UCSD-AML1 (cell line): ENCODE measurements at regions not wholly inside any gene's neighbourhood (a gene's known extent, or its start where the extent isn't known, plus 50 kb on each side); places are given as distances from the start of the nearest gene placed in this dataset.
"Not testable (repeated sequence)": the region's sequence is repeated elsewhere in the genome, so short reads cannot be mapped to it uniquely, and the experiment has no call there.

Experiments
- DNase-seq: peaks from one replicate; lab custom pipeline; 2025; ENCODE audit not compliant: unreplicated experiment; lab: John Stamatoyannopoulos, UW

DNA sequence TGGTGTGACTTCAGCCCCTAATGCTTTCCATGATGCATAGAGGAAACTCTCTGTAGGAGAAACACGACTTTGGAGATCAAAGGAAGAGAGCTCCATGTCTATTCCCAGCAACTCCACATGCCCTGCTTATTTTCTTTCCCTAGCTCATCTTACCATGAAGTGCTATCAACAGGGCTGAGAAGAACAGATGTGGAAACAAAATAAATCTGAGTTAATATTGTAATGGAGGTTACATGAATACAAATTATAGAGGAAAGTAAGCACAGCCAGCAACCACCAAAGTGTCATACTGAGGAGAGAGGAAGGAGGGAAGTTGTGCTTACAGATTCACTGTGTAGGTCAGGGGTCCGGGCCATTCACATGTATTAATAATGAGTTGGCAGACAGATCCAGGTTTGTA lies 157.5 kb downstream of the RFPL4B start:
- no peak for DNase-seq

DNA sequence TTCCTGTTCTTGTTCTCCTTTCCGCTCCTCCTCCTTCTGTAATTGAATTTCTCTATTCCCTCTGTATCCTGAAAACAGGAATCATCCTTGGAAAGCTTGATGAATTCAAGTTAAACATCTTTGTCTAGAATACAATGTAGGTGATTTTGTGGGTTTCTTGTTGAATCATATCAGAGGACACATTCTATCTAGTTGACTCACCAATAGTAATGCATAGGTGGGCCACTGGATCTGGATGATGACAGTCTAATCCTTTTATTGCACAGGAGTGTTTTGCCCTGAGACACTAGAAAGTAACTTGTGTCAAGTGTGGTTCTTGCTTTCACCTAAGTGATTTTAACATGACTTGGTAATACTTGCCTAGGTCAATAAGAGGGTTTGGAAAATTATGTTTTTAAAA lies 164.3 kb downstream of the RFPL4B start:
- DNase-seq, result no peak

DNA sequence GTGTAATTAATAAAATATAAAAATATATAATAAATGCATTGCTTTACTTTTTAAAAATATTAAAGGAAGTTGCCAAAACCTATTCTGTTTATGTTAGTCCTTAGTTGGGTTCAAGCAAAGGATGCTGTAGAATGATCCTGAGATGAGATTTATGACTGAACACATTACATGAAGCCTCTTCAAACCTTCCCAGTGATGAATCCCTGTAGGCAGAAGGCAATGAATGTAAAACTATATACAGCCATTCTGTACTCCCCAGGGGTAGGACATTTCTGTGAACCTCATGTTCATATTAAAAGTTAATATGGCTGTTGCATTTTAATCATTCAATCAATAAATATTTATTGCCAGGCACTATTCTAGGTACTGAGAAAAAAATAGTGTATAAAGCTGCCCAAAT lies 166.0 kb downstream of the RFPL4B start:
- DNase-seq, result no peak

DNA sequence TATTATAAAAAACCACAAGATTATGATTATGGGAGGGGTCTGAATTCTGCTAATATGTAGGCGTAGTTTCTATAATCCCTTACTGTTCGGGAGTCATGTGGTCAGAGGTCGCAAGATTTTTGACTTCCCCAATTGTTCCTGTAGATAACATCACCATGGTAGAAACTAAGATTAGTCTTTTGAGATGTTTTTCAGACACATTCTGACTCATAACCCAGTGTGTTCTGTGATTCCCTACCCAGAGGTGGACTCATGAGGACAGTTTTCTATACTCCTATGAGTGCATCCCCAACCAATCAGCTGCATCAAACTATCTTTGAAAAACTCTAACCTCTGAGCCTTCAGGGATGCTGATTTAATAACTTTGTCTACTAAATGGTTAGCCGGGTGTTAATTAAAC lies 175.5 kb downstream of the RFPL4B start:
- no peak for DNase-seq

DNA sequence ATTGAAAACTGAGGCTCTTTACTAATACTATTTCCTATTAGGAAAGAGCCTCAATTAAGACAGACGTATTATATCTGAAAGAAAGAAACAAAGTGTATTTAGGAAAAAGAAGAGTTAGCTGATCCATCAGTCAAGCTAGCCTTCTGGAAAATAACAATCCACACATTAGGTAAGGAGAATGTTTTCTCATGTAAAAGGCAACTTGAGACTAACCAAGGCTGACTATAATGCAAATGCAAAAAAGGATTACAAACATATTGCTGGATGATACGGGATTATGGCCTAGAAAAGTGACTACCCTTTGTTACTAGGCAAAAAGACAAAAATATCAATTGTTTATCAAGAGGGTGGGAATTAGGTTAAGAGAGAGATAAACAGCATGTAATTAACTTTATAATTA lies 176.9 kb downstream of the RFPL4B start:
- no peak for DNase-seq

DNA sequence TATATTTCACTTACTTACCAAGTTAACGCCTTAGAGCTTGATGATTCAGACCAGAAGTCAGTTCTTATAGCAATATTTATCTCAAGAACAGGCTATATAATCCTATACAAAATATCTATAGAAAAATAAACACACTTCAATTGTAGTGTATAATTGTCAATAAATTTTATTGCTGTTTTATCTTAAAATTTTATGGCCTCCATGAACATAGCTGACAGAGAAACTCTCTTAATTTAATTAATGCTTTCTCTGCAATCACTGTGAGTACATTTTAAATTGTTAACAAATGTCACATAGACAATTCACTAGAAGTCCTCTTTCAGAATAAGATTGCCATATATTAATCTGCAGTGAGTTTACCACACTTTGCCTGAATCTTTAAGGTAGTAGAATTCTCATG lies 178.6 kb downstream of the RFPL4B start:
- no peak for DNase-seq

DNA sequence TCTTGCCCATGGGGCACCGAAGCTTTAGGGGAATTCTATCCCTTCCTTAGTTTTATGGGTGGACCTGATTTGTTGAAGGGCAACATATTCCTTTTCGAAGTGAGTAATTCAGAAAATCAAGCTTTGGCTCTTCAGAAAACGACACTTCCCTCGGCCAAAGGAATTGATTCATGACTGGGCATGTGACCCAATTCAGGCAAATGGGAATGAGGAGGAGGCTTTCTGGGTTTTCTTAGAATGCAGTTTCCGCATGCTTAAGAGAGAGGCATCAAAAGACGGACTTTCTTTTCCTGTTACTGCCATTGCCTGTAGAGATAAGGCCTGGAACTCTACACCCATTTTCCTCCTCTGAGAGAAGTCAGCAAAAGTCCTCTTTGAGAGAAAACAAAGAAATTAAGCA lies 179.5 kb downstream of the RFPL4B start:
- DNase-seq, result no peak

DNA sequence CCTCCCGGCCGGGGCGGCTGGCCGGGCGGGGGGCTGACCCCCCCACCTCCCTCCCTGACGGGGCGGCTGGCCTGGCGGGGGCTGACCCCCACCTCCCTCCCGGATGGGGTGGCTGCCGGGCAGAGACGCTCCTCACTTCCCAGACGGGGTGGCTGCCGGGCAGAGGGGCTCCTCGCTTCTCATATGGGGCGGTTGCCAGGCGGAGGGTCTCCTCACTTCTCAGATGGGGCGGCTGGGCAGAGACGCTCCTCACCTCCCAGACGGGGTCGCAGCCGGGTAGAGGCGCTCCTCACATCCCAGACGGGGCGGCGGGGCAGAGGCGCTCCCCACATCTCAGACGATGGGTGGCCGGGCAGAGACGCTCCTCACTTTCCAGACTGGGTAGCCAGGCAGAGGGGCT lies 181.2 kb downstream of the RFPL4B start:
- not testable (repeated sequence) for DNase-seq

DNA sequence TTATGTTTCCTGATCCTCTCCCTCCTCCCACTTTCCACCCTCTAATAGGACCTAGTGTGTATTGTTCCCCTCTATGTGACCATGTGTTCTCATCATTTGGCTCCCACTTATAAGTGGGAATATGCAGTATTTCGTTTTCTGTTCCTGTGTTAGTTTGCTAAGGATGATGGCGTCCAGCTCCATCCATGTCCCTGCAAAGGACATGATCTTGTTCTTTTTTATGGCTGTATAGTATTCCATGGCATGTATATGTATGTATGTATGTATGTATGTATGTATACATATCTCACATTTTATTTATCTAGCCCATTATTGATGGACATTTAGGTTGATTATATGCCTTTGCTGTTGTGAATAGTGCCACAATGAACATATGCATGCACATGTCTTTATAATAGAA lies 188.7 kb downstream of the RFPL4B start:
- DNase-seq, result no peak

DNA sequence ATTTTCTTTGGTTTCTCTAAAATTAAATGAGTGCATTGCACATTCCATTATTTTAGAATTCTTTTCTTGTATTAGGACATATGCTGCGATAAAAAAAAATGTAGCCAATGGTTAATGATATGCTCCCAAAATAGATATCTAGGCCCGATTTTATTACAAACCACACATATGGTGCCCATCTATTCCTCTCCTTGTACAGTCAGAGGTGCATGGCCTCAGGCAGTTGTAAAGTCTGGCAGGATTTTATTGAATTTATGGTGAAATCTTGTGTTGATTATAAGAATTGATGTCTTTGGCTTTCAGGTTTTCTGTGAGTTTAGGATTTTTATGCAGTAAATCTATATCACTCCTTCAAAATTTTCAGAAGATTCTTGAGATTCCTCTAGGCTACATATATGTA lies 192.2 kb downstream of the RFPL4B start:
- DNase-seq, result no peak

DNA sequence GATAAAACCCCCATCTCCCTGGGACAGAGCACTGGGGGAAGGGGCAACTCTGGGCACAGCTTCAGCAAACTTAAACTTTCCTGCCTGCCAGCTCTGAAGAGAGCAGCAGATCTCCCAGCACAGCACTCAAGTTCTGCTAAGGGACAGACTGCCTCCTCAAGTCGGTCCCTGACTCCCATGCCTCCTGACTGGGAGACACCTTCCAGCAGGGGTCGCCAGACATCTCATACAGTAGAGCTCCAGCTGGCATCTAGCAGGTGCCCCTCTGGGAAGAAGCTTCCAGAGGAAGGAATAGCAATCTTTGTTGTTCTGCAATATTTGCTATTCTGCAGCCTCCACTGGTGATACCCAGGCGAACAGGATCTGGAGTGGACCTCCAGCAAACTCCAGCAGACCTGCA lies 194.7 kb downstream of the RFPL4B start:
- DNase-seq, result not testable (repeated sequence)

DNA sequence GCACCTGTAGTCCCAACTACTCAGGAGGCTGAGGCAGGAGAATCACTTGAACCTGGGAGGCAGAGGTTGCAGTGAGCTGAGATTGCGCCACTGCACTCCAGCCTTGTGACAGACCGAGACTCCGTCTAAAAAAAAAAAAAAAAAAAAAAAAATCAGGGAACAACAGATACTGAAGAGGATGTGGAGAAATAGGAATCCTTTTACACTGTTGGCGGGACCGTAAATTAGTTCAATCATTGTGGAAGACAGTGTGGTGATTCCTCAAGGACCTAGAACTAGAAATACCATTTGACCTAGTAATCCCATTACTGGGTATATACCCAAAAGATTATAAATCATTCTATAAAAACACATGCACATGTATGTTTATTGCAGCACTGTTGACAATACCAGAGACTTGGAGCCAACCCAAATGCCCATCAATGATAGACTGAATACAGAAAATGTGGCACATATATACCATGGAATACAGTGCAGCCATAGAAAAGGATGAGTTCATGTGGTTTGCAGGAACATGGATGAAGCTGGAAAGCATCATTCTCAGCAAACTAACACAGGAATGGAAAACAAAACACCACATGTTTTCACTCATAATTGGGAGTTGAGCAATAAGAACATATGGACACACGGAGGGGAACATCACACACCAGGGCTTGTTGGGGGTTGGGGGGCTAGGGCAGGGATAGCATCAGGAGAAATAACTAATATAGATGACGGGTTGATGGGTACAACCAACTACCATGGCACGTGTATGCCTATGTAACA lies 200.4 kb downstream of the RFPL4B start:
- not testable (repeated sequence) for DNase-seq

DNA sequence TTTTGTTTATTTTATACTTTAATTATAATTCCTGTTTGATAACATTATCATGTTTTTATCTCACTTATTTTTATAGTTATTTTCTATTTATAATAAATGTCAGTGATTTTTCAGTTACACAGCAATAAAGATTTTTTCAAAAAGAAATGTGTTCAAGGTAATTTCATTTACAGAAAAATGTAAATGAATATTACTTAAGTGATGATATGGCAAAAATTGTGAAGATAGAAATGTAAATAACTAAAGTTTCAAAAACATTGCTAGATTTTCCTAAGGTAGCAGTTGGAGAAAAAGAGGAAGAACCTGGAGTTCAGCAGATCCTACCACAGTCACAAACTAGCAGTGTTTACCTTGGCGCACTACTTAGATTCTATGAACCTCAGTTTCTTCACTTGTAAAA lies 202.6 kb downstream of the RFPL4B start:
- no peak for DNase-seq

DNA sequence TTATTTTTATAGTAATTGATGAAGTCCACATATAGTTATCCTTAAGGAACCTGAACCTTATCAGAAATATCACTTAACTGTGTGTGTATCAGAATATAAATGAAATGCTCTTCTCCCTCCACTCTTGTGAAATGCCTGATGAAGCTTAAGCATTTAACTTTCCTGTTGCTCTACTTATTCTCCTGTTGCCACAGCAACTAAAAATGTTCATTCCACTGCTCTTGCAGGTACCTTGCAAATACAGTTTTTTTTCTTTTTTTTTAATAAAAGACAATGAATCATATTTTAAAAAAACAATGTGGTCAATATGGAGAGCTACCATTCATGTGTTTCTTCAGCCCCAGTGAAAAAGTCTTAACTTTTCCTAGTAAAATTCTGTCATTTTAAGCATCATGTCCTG lies 210.3 kb downstream of the RFPL4B start:
- DNase-seq, result no peak

DNA sequence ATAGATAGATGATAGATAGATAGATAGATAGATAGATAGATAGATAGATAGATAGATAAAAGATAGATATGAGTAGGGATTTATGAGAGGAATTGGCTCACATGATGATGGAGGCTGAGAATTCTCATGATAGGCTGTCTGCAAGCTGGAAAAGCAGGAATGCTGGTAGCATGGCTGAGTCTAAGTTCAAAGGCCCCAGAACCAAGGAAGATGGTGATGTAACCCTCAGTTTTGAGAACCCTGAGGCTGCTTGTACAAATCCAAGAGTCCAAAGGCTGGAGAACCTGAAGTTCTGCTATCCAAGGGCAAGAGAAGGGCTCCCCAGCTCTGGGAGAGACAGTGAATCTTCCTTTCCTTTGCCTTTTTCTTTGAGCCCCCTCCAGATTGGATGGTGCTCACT lies 210.8 kb downstream of the RFPL4B start:
- DNase-seq, result no peak

DNA sequence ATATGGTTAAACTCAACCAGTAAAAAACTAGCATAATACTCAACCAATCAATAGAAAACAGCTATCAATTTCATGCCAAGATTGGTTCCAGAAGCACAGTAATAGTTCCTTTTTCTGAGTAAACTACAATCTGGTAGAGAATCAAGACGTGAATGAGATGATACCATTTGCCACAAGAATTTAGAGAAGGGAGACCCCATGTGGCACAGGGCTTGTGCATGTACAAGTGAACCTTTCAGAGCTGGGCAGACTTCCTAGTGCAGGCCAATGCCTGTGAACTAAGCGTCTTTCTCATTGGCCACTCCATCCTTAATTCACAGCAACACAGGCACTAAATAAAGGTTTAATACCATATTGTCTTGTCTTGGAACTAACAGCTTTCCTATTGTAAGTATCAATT lies 213.5 kb downstream of the RFPL4B start:
- DNase-seq, result no peak

DNA sequence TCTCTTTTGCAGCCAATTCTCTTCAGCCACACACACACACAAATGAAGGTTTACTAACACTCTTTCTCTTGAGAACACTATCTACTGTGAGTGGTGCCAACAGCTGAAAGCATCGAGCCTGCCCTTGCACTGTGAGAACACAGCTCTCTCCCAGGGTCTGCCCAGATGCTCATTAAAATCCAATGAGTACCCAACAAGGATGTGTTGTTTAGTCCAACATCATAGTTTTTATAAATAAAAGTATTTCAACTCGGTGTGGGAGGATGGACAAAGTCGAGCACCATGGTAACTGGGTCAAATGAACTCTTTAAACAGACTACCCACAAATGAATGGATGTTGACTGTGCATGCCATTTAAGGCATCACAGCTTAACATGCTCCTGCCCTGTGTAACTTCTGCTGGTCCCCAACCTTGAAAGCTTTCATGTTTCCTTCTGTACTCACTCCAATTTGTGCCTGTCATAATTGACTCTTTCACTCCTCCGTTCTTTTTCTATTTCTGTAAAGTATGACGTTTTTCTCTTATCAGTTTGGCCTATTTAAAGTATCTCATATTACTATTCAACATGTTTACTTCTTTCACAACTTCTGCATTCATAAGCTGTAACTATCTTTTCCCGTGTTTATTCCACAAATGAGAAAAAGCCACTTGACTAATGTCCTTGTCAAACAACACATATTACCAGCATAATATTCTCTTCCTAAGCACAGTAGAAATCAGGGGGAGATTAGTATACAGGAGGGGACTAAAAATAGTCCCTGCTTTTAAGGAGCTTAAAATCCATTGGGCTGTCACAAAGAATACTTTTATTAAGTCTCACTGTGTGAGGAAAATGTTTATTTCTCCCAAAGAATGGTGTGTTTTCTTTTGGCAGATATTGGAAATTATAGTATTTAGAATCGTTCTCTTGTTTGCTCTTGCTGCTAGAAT lies 215.4 kb downstream of the RFPL4B start:
- no peak for DNase-seq

DNA sequence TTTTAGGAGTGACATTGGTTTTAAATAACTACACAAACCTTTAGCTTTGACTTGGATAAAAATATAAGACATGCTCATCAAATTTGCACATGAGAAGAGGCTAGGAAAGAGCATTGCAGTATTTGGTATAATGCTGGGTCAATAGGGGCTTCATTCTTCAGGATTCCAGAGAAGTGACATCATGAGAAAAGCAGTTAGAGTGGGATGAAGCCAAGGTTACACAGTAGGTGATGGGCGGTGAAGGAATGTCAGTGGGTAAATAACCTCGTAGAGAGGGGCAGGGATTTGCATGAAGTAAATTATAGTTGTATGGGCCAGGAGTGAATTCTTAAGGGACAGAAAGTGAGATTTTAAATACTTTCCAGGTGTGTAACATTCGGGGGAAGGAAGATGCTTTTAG lies 216.2 kb downstream of the RFPL4B start:
- DNase-seq, result no peak

DNA sequence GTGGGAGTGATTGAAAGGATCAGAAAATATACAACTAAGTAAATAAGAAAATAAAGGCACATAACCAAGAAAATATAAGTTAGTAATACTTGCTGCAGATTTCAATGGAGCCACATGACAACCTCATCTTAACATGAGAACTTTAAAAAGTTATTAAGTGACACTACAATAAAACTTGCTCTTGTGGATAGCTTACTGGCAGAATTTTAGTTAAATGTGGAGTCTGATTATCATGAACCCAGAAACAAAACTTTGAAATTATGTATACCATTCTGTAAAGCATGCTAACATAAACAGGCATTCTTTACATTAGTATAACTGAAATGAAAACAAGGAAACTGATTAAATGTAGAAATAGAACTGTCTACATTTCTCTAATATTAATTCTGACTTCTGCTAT lies 220.9 kb downstream of the RFPL4B start:
- no peak for DNase-seq

DNA sequence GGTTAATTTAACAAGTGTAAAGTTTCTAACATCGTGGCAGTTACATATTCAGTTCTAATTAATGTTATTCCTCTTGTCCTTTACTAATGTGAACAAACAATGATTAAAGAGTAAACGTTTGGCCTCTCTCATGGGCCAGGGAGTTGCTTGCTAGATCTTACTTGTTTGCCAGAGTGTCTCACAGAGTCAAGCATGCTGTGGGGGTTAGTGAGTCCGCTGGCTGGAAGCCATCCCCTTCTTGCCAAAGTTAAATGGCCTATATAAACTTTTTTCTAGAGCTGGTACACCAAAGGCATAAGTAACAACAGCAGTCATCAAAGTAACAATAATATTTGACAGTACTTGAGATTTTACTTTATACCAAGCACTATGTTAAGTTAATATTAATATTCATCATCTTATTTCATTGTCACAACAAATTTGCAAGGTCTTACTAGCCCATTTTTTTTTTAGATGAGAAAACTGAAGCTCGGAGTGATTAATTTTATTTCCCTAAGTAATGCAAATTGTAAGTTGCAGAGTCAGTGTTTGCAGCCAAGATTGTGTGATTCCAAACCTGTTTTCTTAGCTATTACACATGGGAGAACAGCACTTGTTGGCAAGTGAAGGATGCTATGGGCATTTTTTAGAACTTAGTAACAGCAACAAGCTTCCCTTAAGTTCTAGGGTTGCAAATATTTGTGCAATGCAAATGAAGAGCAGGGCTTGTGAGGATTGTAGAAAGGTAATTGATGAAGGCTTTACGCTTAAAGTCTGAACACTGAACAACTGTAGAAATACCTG lies 224.5 kb downstream of the RFPL4B start:
- no peak for DNase-seq

DNA sequence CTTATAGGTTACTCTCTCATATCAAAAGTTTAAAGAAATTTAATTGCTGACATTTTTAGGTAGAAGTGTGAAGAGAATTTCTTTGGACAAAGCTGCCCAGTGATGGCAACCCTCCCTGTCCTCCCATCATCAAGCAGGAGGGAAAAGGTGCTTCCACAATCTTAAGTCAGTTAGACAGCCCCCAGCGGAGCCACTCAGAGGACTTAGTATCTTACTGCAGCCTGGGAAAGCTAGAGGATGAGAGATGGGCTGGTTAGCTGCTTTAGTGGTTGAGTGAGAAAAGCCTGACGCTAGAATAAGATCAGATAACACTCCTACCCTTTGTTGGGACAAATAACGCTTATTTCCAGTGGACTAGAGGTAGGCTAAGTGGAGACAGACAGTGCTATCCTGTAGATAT lies 227.1 kb downstream of the RFPL4B start:
- DNase-seq, result no peak
